ENCODE measurements at regions not wholly inside any gene's neighbourhood (a gene's known extent, or its start where the extent isn't known, plus 50 kb on each side); places are given as distances from the start of the nearest gene placed in this dataset.

DNA sequence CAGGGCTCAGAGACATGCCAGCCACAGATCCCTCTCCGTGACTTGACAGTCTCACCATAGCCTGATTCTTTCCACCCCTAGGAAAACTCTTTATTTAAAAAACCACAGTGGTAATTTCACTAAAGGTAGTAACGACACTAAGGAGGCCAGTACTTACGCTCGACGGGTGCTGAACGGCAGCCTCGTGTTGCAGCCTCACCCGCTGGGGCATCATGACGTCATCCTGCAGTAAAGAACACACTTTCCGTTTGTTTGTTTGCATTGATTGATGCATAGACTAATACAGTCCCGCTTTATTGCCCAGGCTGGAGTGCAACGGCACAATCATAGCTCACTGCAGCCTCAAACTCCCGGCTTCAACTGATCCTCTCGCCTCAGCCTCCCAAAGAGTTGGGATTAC lies 65.1 kb upstream of the METRNL start:
- intact Hi-C loops (cut with micrococcal nuclease; ENCODE audit: unreplicated experiment), result no loop called here
- no peaks in the 10 kb centered on the region for H3K4me1 Mint-ChIP-seq (ENCODE audit: low read depth, unreplicated experiment)
- no peak overlapping the region for H3K4me3 Mint-ChIP-seq (ENCODE audit: unreplicated experiment)
- DNase-seq, result no peak
- H3K36me3 Mint-ChIP-seq (ENCODE audit: insufficient read depth, unreplicated experiment), result no peaks in the 10 kb centered on the region
- Histone ChIP-seq H3K36me3 (ENCODE audit: control insufficient read depth, insufficient read depth, low read length) (no peaks in the 10 kb centered on the region), H3K27me3 (replicated peaks; ENCODE audit: control insufficient read depth, insufficient read depth, low read length) (no peaks in the 10 kb centered on the region), H3K9me3 (no peaks in the 10 kb centered on the region), H3K4me1 (no peaks in the 10 kb centered on the region), H3K4me3 (ENCODE audit: low read depth, low read length) (no peak overlapping the region)
- POLR2A ChIA-PET, result no interaction called here
- no peaks in the 10 kb centered on the region for H3K9me3 Mint-ChIP-seq (ENCODE audit: unreplicated experiment)
- TF ChIP-seq, protein P1, sequence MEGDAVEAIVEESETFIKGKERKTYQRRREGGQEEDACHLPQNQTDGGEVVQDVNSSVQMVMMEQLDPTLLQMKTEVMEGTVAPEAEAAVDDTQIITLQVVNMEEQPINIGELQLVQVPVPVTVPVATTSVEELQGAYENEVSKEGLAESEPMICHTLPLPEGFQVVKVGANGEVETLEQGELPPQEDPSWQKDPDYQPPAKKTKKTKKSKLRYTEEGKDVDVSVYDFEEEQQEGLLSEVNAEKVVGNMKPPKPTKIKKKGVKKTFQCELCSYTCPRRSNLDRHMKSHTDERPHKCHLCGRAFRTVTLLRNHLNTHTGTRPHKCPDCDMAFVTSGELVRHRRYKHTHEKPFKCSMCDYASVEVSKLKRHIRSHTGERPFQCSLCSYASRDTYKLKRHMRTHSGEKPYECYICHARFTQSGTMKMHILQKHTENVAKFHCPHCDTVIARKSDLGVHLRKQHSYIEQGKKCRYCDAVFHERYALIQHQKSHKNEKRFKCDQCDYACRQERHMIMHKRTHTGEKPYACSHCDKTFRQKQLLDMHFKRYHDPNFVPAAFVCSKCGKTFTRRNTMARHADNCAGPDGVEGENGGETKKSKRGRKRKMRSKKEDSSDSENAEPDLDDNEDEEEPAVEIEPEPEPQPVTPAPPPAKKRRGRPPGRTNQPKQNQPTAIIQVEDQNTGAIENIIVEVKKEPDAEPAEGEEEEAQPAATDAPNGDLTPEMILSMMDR (IDR thresholded peaks at IDR 0.05; ENCODE audit: insufficient read depth in 1 of 2, low read depth in 1 of 2, low read length in 1 of 2, severe bottlenecking in 1 of 2, unreplicated experiment in 1 of 2), result no peak
- H3K27me3 Mint-ChIP-seq (ENCODE audit: insufficient read depth, unreplicated experiment), result no peaks in the 10 kb centered on the region
- H3K27ac Mint-ChIP-seq (ENCODE audit: unreplicated experiment), result no peak overlapping the region
- CTCF ChIA-PET, result no interaction called here
- no TSS peak for BruUV-seq (replicated peaks)

DNA sequence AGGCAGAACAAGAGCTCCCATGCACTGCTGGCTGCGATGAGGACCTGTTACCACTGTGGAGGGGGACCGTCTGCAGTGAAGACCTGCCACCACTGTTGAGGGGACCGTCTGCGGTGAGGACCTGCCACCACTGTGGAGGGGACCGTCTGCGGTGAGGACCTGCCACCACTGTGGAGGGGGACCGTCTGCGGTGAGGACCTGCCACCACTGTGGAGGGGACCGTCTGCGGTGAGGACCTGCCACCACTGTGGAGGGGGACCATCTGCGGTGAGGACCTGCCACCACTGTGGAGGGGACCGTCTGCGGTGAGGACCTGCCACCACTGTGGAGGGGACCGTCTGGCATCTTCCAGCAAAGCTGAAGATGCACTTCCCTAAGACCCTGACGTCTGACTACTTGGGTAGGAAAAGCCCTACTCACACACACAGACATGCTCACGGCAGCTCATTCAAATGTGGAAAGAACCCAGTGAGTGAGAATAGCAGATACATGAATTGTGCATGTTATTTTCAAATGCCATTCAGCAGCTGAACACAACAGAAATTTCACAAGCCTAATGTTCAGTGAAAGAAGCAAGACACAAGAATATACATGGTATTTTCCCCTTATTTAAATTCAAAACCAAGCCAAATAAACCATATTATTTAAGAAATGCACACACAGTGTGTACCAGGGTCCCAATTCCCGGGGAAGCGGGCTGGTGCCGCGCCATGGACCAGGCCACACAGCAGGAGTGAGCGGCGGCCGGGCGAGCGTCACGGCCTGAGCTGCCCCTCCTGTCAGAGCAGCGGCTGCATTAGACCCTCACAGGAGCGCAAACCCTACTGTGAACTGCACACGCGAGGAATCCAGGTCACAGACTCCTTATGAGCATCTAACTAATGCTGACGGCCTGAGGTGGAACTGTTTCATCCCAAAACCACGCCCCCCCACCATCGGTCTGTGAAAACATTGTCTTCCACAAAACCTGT lies 64.2 kb upstream of the METRNL start:
- no peaks in the 10 kb centered on the region for H3K36me3 ChIP-seq (ENCODE audit: control insufficient read depth, insufficient read depth, low read length)
- BruUV-seq (replicated peaks), result no TSS peak

DNA sequence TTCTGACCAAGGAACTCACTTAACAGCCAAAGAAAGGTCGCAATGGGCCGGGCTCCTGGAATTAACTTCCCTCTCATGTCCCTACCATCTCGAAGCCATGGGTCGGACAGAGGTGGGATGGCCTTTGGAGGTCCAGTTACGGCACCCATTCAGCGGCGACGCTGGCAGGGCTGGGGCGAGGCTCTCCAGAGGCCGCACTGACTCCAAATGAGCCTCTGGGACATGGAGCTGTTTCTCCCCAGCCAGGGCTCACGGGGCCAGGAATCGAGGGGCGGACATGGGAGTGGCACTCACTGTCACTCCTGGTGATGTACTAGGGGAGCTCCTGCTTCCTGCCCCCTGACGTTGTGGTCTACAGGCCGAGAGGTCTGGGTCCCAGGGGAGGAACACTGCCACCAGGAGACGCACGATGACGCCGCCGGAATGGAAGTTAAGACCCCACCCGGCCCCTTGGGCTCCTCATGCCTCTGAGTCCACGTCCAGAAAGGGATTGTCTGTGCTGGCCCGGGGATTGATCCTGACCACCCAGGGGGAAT lies 60.7 kb upstream of the METRNL start:
- CTCF ChIA-PET, result no interaction called here
- POLR2A ChIA-PET, result no interaction called here

More for the DNA sequence above, 64.2 kb upstream of the METRNL start:
- Mint-ChIP-seq H3K27ac (ENCODE audit: unreplicated experiment) (no peak overlapping the region), H3K4me1 (ENCODE audit: low read depth, unreplicated experiment) (no peaks in the 10 kb centered on the region), H3K27me3 (ENCODE audit: insufficient read depth, unreplicated experiment) (no peaks in the 10 kb centered on the region), H3K4me3 (ENCODE audit: unreplicated experiment) (no peak overlapping the region), H3K9me3 (ENCODE audit: unreplicated experiment) (no peaks in the 10 kb centered on the region), H3K36me3 (ENCODE audit: insufficient read depth, unreplicated experiment) (no peaks in the 10 kb centered on the region)
- no peaks in the 10 kb centered on the region for H3K27me3 ChIP-seq (replicated peaks; ENCODE audit: control insufficient read depth, insufficient read depth, low read length)
- no peaks in the 10 kb centered on the region for H3K9me3 ChIP-seq
- POLR2A ChIA-PET, result no interaction called here
- TF ChIP-seq, protein P1 (IDR thresholded peaks at IDR 0.05; ENCODE audit: insufficient read depth in 1 of 2, low read depth in 1 of 2, low read length in 1 of 2, severe bottlenecking in 1 of 2, unreplicated experiment in 1 of 2), result no peak
- CTCF ChIA-PET, result no interaction called here
- no peak for DNase-seq
- H3K4me3 ChIP-seq (ENCODE audit: low read depth, low read length), result no peak overlapping the region
- H3K4me1 ChIP-seq, result no peaks in the 10 kb centered on the region
- intact Hi-C loops (cut with micrococcal nuclease; ENCODE audit: unreplicated experiment), result no loop called here

More for the DNA sequence above, 60.7 kb upstream of the METRNL start:
- intact Hi-C loops (cut with micrococcal nuclease; ENCODE audit: unreplicated experiment), result no loop called here
- no peaks in the 10 kb centered on the region for H3K36me3 Mint-ChIP-seq (ENCODE audit: insufficient read depth, unreplicated experiment)
- Histone ChIP-seq H3K4me3 (ENCODE audit: low read depth, low read length) (no peak overlapping the region), H3K4me1 (no peaks in the 10 kb centered on the region), H3K27me3 (replicated peaks; ENCODE audit: control insufficient read depth, insufficient read depth, low read length) (no peaks in the 10 kb centered on the region), H3K36me3 (ENCODE audit: control insufficient read depth, insufficient read depth, low read length) (no peaks in the 10 kb centered on the region), H3K9me3 (no peaks in the 10 kb centered on the region)
- no peak overlapping the region for H3K27ac Mint-ChIP-seq (ENCODE audit: unreplicated experiment)
- H3K27me3 Mint-ChIP-seq (ENCODE audit: insufficient read depth, unreplicated experiment), result no peaks in the 10 kb centered on the region
- H3K4me1 Mint-ChIP-seq (ENCODE audit: low read depth, unreplicated experiment), result no peaks in the 10 kb centered on the region
- no peaks in the 10 kb centered on the region for H3K9me3 Mint-ChIP-seq (ENCODE audit: unreplicated experiment)
- TF ChIP-seq, protein P1 (IDR thresholded peaks at IDR 0.05; ENCODE audit: insufficient read depth in 1 of 2, low read depth in 1 of 2, low read length in 1 of 2, severe bottlenecking in 1 of 2, unreplicated experiment in 1 of 2), result no peak
- no peak overlapping the region for H3K4me3 Mint-ChIP-seq (ENCODE audit: unreplicated experiment)
- no peak for DNase-seq
- no TSS peak for BruUV-seq (replicated peaks)
